Mesothelial cell of epicardium (in vitro differentiated cells): ENCODE measurements at regions not wholly inside any gene's neighbourhood (a gene's known extent, or its start where the extent isn't known, plus 50 kb on each side); places are given as distances from the start of the nearest gene placed in this dataset.
A peak's percentile ranks its signal among the peaks of the same experiment; 100 is the strongest.

Source experiments
- DNase-seq, 2 experiments: peaks; one replicate each; pipeline ENCODE4 v3.0.0; 2021; ENCODE audit warnings: low spot score in 2 of 2; ENCODE audit not compliant: unreplicated experiment in 2 of 2
- H3K27ac Mint-ChIP-seq: 2 replicates; pipeline ENCODE4 v1.8.0; 2021; ENCODE audit warnings: mixed read lengths
- H3K27me3 Mint-ChIP-seq: 2 replicates; pipeline ENCODE4 v1.8.0; 2021; ENCODE audit warnings: low read depth, mixed read lengths
- H3K36me3 Mint-ChIP-seq: 2 replicates; pipeline ENCODE4 v1.8.0; 2021; ENCODE audit warnings: mixed read lengths
- H3K4me1 Mint-ChIP-seq: 2 replicates; pipeline ENCODE4 v1.8.0; 2021; ENCODE audit warnings: mixed read lengths
- H3K4me3 Mint-ChIP-seq: 2 replicates; pipeline ENCODE4 v1.8.0; 2021; ENCODE audit warnings: mild to moderate bottlenecking, moderate library complexity, mixed read lengths
- H3K9me3 Mint-ChIP-seq: 2 replicates; pipeline ENCODE4 v1.8.0; 2021; ENCODE audit warnings: mixed read lengths
- TF ChIP-seq, protein P1 (sequence below): fragments of 200-600 bp; sonication (generic); IDR thresholded peaks from one replicate; pipeline ENCODE4 v1.5.0; 2021; ENCODE audit warnings: antibody characterized with exemption; ENCODE audit not compliant: unreplicated experiment

DNA sequence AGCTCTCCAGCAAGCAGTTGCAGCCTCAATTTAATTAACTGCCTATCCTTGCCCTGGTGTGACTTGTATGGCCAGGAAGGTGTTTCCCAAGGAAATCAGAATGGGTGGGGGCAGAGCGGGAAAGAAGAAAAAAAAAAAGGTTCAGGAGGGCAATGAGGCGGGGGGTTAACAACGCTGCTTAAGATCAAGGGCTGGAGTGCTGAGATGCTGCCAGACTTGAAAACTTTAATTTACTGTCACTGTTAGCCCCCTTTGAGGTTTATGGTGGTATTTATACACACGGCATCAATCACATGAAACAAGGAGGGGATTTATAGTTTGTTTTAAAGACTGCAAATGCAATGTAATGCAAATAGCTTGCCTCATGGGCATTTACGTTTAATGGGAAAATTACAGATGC is 319.4 kb upstream of the NR2F2 start:
- H3K27ac Mint-ChIP-seq, result peak overlapping the region; percentile 82
- H3K9me3 Mint-ChIP-seq, result peaks cover 18% of the 10 kb centered on the region
- no peaks in the 10 kb centered on the region for H3K36me3 Mint-ChIP-seq
- H3K4me3 Mint-ChIP-seq, result no peak overlapping the region
- no peaks in the 10 kb centered on the region for H3K27me3 Mint-ChIP-seq
- no peak for DNase-seq
- TF ChIP-seq, protein P1, sequence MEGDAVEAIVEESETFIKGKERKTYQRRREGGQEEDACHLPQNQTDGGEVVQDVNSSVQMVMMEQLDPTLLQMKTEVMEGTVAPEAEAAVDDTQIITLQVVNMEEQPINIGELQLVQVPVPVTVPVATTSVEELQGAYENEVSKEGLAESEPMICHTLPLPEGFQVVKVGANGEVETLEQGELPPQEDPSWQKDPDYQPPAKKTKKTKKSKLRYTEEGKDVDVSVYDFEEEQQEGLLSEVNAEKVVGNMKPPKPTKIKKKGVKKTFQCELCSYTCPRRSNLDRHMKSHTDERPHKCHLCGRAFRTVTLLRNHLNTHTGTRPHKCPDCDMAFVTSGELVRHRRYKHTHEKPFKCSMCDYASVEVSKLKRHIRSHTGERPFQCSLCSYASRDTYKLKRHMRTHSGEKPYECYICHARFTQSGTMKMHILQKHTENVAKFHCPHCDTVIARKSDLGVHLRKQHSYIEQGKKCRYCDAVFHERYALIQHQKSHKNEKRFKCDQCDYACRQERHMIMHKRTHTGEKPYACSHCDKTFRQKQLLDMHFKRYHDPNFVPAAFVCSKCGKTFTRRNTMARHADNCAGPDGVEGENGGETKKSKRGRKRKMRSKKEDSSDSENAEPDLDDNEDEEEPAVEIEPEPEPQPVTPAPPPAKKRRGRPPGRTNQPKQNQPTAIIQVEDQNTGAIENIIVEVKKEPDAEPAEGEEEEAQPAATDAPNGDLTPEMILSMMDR, result no peak
- peaks cover 22% of the 10 kb centered on the region for H3K4me1 Mint-ChIP-seq

DNA sequence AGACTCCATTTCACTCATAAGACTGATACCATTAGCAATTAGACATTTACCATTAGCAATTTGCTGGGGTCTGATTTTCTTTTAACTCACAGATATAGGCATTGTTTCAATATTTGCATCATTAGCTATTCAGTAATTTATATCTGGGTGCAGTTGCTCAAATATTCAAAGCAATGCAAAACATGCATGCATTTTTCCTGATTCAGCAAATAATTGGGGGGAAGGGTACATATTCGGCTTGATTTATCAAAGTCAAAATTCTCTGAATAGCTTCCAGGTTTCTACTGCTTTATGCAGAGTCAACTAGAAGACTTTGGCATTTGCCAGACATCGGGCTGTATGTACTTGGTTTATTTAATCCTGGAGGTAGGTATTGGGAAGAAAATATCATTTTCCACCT is 315.6 kb upstream of the NR2F2 start:
- H3K27ac Mint-ChIP-seq, result no peak overlapping the region
- no peak for DNase-seq
- no peaks in the 10 kb centered on the region for H3K36me3 Mint-ChIP-seq
- TF ChIP-seq, protein P1, result no peak
- H3K27me3 Mint-ChIP-seq, result no peaks in the 10 kb centered on the region
- H3K9me3 Mint-ChIP-seq, result peaks cover 14% of the 10 kb centered on the region
- H3K4me3 Mint-ChIP-seq, result no peak overlapping the region
- H3K4me1 Mint-ChIP-seq, result peaks cover 22% of the 10 kb centered on the region

GRCh38 chr15:96019114-96019513 is 311.4 kb upstream of the NR2F2 start:
- DNase-seq, result no peak
- Mint-ChIP-seq H3K27ac (no peak overlapping the region), H3K4me3 (no peak overlapping the region), H3K9me3 (peaks cover 7% of the 10 kb centered on the region), H3K36me3 (peaks cover 3% of the 10 kb centered on the region), H3K27me3 (no peaks in the 10 kb centered on the region), H3K4me1 (peaks cover 20% of the 10 kb centered on the region)
- TF ChIP-seq, protein P1, result no peak

- peaks cover 7% of the 10 kb centered on the region for H3K9me3 Mint-ChIP-seq
- H3K36me3 Mint-ChIP-seq, result peaks cover 3% of the 10 kb centered on the region
- no peak for DNase-seq
- no peaks in the 10 kb centered on the region for H3K27me3 Mint-ChIP-seq
- H3K4me1 Mint-ChIP-seq, result peaks cover 15% of the 10 kb centered on the region
- TF ChIP-seq, protein P1, result no peak
- H3K27ac Mint-ChIP-seq, result no peak overlapping the region
- no peak overlapping the region for H3K4me3 Mint-ChIP-seq
Measured at GRCh38 chr15:96020133-96020532, 310.4 kb upstream of the NR2F2 start.

DNA sequence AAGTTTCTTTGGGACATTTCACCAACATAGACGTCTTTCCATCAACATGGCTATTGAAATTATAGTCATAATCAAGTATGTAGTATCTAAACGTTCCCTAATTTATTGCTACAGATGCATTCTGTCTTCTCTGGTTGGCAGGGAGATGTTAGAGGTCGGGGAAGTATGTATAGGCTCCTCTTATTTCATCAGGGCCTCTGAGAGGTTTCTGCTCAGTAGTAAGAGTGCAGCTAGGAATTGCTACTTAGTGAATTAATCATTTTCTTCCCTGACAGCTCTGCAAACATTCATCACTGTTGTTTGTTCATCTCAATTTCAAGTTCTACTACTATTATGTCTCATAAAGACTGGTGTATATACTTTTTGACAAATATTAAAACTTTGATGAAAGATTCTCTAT is 309.7 kb upstream of the NR2F2 start:
- Mint-ChIP-seq H3K4me1 (peaks cover 14% of the 10 kb centered on the region), H3K4me3 (no peak overlapping the region), H3K27me3 (no peaks in the 10 kb centered on the region), H3K9me3 (peaks cover 7% of the 10 kb centered on the region), H3K36me3 (peaks cover 3% of the 10 kb centered on the region), H3K27ac (no peak overlapping the region)
- DNase-seq, result no peak
- TF ChIP-seq, protein P1, result no peak

GRCh38 chr15:96023081-96023480 is 307.4 kb upstream of the NR2F2 start:
- H3K27me3 Mint-ChIP-seq, result no peaks in the 10 kb centered on the region
- DNase-seq, result no peak
- TF ChIP-seq, protein P1, result no peak
- H3K27ac Mint-ChIP-seq, result no peak overlapping the region
- H3K9me3 Mint-ChIP-seq, result peaks cover 3% of the 10 kb centered on the region
- H3K36me3 Mint-ChIP-seq, result peaks cover 3% of the 10 kb centered on the region
- H3K4me1 Mint-ChIP-seq, result peaks cover 14% of the 10 kb centered on the region
- H3K4me3 Mint-ChIP-seq, result no peak overlapping the region
